GM12875 (cell line): ENCODE measurements at regions not wholly inside any gene's neighbourhood (a gene's known extent, or its start where the extent isn't known, plus 50 kb on each side); places are given as distances from the start of the nearest gene placed in this dataset.

Source experiments
- H3K4me3 ChIP-seq: one replicate; pipeline ENCODE4 v1.5.1; 2011; ENCODE audit warnings: low read depth, low read length, control low read depth
- CTCF ChIP-seq: IDR thresholded peaks from 2 replicates; pipeline ENCODE4 v1.5.1; 2011; ENCODE audit warnings: low read depth, mild to moderate bottlenecking, control low read depth, inconsistent platforms, low read length, moderate library complexity, borderline replicate concordance; ENCODE audit not compliant: insufficient read depth

- no peak overlapping the region for H3K4me3 ChIP-seq
- no peak for TF ChIP-seq CTCF
These were observed 91.8 kb upstream of the MAN2A1 start for GRCh38 chr5:109597893-109598292.

DNA sequence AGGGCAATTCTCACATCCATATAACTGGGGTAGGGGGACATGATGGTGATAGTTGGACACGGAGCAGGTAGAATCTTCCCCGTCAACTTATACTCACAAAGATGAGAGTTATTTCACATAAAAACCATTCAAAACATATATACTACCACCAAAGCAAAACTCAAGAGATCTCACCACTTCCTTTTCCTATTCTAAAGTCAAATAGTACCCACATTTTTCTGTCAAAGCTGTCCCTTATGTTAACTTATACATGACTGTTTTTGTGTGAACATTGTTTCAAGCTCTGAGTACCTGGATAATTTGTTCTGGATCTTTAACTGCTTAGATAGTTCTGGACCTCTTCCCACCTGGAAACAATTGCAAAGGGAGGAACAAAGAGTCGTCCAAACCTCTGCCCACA is 95.5 kb upstream of the MAN2A1 start:
- TF ChIP-seq CTCF, result no peak
- H3K4me3 ChIP-seq, result no peak overlapping the region

DNA sequence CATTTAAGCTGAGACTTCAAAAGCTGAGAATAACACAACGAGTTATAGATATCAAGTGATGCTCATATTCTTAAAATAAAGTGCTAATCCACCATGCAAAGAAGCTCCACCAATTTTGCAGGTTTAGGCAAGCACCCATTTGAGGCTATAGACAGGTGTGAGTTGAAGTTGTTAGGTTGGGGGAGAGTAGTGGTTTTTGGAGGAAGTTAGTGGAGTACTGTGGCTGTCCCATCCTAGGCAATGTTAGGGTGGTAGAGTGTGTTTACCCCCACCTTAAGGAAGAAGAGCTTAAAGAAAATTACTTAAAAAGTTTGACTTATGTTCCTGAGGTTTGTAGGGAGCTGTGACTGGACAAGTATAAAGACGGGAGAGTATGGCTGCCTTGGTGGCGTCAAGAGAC is 98.9 kb upstream of the MAN2A1 start:
- TF ChIP-seq CTCF, result no peak
- H3K4me3 ChIP-seq, result no peak overlapping the region

DNA sequence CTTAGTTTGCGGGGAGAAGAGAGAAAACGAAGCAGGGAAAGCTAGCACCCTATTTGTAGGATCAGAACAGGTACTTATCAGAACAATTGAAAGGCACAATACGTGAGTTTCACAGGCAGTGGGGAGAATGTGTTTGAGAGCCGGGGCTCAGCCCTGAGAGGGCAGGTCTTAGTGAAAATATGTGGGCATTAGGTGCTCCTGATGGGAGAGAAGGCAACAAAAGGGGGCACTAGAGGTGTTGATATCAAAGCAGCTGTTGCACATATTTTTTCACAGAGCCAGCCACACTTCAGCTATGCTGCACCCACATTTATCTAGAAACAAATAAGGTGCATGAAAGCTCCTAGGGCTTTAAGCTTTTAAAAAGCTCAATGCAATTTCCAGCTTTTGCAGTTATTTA is 99.7 kb upstream of the MAN2A1 start:
- no peak for TF ChIP-seq CTCF
- H3K4me3 ChIP-seq, result no peak overlapping the region

GRCh38 chr5:109589239-109589638 is 100.5 kb upstream of the MAN2A1 start:
- no peak for TF ChIP-seq CTCF
- H3K4me3 ChIP-seq, result no peak overlapping the region

GRCh38 chr5:109588281-109589035 is 101.3 kb upstream of the MAN2A1 start:
- TF ChIP-seq CTCF, result no peak
- H3K4me3 ChIP-seq, result no peak overlapping the region

DNA sequence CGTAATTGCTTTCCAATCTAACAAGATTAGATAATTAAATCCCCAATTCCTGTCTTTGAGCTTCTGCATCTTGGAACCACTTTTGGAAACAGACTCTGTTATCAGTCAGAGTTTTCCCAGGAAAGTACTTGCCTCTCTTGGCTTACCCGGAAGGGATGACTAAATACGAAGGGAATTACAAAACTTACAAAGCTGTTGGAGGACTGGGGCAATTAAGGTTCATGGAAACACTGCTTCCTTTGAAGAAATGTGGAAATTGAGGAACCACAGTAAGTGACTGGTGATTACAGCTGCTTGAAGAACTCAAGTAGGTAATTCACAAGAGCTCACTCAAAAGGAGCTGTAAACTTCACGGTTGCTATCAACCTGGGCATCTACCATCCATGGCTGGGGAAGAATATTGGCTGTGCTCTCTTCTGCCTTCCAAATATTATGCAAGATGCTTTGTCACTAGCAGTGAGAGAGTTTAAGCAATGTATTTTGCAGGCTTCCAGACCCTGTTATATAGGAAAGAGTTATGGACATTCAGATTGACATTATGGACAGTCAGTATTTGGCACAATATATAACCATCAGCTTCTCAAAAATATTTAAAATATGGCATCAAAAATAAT is 104.6 kb upstream of the MAN2A1 start:
- H3K4me3 ChIP-seq, result no peak overlapping the region
- TF ChIP-seq CTCF, result no peak
